ENCODE measurements at regions not wholly inside any gene's neighbourhood (a gene's known extent, or its start where the extent isn't known, plus 50 kb on each side); places are given as distances from the start of the nearest gene placed in this dataset.

DNA sequence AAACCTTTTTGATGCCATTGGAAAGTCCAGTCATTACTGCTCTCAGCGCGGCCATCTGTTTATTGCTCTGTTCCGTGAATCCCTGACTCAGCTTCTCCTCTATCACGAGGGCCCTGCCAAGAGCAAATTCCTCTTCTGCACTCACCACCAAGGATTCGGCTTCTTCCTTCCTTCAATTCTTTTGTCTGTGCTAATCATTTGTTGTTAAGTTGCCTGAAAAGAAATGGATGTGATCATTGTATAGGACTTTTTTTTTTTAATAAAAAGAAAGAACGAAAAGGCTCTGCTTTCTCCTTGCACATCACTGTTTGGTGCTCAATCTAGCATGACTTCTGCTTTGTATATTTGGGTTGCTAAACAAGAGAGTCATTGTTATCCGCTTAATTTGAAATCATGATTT, 128.7 kb upstream of the PIK3R1 start:
- TF ChIP-seq, protein P1, sequence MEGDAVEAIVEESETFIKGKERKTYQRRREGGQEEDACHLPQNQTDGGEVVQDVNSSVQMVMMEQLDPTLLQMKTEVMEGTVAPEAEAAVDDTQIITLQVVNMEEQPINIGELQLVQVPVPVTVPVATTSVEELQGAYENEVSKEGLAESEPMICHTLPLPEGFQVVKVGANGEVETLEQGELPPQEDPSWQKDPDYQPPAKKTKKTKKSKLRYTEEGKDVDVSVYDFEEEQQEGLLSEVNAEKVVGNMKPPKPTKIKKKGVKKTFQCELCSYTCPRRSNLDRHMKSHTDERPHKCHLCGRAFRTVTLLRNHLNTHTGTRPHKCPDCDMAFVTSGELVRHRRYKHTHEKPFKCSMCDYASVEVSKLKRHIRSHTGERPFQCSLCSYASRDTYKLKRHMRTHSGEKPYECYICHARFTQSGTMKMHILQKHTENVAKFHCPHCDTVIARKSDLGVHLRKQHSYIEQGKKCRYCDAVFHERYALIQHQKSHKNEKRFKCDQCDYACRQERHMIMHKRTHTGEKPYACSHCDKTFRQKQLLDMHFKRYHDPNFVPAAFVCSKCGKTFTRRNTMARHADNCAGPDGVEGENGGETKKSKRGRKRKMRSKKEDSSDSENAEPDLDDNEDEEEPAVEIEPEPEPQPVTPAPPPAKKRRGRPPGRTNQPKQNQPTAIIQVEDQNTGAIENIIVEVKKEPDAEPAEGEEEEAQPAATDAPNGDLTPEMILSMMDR (optimal IDR thresholded peaks at IDR 0.05 in 1 of 3, IDR thresholded peaks at IDR 0.05 in 1 of 3, conservative IDR thresholded peaks at IDR 0.05 in 1 of 3; ENCODE audit: extremely low read depth in 1 of 3, insufficient read depth in 2 of 3, low read length in 3 of 3) = no peak
- no peak for TF ChIP-seq EZH2 (IDR thresholded peaks at IDR 0.05; ENCODE audit: low read length)
